GM12872 (cell line): ENCODE measurements at regions not wholly inside any gene's neighbourhood (a gene's known extent, or its start where the extent isn't known, plus 50 kb on each side); places are given as distances from the start of the nearest gene placed in this dataset.

Experiments
- TF ChIP-seq, protein P1 (sequence below): IDR thresholded peaks from 3 replicates; pipeline ENCODE4 v1.5.1; 2011; ENCODE audit warnings: low read depth, mild to moderate bottlenecking, low read length, moderate library complexity; ENCODE audit not compliant: insufficient read depth

DNA sequence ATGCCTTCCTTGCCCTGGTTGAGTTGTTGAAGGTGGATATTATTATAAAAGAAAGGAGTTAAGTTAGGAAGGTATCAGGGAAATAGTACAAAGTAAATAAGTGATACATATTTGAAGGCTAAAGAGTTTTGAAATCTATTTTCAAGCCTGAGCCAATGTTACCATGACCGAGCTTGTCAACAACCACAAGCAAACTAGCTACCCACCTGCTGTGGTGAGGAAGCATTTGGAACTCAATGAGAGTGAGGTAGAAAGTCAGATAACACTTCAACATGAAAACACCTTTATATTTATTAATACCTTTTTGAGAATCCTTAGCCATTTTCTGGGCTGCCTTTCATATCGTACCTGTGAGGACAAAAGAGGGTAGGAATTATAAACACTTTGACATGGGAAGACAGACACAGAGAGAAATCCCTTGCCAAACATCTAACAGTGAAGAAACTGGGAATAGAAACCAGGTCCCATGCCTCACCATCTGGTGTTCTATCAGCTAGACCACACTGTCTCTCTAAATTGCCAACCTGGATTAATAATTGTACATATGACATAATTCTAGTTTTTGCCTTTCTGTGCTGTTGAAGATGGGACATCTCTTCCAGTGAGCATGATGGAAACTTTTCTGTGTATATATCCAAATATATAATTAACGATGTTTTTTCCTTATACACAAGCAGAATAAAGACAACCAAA is 606.4 kb upstream of the NR3C2 start:
- TF ChIP-seq, protein P1, sequence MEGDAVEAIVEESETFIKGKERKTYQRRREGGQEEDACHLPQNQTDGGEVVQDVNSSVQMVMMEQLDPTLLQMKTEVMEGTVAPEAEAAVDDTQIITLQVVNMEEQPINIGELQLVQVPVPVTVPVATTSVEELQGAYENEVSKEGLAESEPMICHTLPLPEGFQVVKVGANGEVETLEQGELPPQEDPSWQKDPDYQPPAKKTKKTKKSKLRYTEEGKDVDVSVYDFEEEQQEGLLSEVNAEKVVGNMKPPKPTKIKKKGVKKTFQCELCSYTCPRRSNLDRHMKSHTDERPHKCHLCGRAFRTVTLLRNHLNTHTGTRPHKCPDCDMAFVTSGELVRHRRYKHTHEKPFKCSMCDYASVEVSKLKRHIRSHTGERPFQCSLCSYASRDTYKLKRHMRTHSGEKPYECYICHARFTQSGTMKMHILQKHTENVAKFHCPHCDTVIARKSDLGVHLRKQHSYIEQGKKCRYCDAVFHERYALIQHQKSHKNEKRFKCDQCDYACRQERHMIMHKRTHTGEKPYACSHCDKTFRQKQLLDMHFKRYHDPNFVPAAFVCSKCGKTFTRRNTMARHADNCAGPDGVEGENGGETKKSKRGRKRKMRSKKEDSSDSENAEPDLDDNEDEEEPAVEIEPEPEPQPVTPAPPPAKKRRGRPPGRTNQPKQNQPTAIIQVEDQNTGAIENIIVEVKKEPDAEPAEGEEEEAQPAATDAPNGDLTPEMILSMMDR = no peak

DNA sequence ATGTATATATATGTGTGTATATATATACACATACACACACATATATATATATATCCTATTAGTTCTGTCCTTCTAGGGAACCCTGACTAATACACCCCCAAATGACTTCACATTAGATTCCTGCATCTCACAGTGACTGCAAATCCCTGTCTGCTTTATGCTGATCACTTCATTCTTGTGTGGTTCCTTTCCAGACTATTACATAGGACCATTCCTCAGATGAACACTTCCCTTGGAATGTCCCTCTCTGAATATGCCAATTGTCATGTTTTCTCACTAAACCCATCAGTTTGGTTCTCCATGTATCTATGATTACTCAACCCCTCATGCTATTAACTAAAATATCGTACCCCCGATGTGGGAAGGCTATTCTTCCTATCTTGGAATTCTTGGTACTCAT is 605.2 kb upstream of the NR3C2 start:
- TF ChIP-seq, protein P1 = no peak

DNA sequence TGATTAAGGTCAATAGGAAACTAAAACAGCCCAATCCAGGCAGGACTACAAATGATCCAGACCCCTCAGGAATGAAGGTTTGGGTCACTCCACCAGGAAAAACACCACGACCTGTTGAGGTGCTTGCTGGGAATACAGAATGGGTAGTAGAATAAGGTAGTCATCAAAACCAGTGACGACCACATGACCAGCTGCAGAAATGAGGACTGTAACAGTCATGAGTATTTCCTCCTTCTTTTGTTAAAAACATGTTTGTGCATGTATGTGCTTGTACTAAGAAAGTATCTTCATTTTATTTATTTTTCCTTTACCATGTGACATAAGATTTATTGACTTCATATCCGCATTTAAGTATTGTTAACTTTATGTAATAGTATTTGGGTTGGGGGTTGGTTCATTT is 603.5 kb upstream of the NR3C2 start:
- TF ChIP-seq, protein P1 = no peak

DNA sequence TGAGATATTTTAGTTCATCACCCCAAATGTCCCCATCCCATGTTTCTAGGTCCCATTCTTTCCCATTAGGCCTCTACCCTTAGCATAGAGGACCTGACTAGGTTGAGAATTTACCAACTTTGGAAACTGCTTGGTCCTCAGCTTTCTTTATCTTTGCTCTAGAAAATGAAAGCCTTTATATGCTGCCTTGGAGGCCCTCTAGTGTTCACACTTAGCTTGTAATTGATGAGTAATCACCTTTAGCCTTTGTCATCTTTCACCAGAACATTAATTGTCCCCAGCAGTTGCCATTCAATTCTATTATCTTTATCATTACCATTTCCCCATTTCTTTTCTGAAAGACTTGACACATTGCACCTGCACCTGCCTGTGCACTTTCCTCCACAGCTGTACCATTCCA is 589.2 kb upstream of the NR3C2 start:
- TF ChIP-seq, protein P1 = peak; percentile 50

DNA sequence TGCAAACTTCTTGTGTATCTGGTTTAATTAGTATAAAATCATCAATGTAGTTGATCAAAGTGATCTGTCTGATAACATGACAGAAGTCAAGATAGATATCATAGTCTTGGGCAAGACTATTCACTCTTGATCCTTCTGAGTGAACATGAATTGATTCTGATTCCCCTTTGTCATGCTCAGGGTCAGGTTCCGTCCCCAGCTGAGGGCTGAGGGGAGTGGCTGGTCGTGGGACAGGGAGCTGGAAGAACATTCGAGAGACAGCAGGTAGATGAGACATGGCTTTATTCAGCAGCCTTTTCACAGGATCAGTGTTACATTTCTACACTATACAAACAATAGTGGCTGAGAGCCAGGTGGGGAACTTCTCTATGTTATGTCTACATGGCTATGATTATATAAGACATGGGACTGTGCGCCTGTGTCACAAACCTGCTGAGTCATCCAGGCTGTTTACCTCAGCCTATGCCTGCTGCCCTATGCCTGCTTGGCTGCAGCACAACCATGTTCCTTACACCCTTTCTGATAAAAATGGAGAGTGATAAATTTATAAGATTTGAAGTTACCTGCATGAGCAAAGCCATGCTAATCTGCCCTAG is 586.9 kb upstream of the NR3C2 start:
- TF ChIP-seq, protein P1 = no peak

DNA sequence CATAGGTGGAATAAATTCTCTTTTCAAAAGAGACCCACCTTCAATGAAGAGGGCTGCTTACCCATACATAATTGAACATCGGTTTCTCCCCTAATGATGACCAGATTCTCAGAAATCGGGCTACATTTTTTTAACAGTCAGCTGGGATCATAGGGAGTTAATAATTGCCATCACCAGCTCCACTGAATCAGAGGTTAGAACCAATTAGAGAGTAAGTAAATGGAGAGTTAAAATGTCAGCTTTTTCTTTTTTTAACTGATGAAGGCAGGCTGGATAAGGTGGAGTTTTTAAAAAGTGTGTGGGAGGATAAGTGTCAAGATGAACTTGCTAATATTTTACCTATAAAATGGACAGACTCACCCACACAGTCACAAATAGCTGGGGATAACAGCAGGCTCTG is 584.5 kb upstream of the NR3C2 start:
- TF ChIP-seq, protein P1 = no peak

DNA sequence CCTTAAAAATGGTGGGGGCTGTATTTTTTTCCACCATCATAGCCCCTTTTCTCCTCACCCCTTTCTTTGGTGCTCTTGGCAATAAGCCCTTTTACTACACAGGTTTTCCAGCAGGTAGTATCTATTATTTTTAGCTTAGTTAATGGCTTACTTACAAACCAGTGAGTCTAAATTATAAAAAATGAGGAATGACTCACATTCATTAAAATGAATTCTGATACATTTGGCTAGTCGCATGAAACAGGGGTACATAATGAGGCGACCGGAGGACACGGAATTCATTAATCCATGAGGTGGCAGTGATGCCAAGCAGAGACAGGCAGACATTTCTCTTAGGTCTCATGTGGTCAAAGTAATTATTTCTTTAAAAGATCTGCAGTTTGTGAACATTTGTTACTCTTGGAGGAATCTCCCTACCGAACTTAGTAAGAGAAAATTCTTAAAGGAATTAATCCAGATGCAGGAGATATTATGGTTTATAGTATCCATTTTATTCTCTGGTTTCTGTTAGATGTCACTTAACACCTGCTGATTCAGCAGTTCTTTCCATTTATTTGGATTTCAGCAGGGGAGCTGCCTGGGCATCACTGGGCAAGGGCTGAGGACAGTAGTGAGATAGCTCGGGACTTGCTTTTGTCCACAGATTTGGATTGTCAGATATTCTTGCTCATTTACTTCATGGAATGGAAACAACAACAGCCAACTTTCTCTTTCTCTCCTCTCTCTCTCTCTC is 575.0 kb upstream of the NR3C2 start:
- TF ChIP-seq, protein P1 = no peak
